ENCODE measurements at regions not wholly inside any gene's neighbourhood (a gene's known extent, or its start where the extent isn't known, plus 50 kb on each side); places are given as distances from the start of the nearest gene placed in this dataset.

DNA sequence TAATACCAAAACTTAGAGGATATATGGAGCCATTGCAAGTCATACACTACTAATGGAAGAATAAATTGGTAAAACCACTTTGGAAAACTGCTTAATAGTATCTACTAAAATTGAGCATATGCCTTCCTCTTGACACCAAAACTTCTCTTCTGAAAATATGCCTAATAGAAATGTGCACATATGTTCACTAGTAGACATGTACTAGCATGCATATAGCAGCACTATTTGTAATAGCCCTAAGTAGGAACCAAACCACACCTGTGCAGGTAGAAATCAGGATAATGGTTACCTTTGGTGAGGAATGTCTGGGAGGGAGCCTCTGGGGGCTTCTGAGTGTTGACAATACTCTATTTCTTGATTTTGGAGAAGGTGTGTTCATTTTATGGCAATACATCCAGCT is 424.8 kb upstream of the BTBD3 start:
- TF ChIP-seq GATA3 (IDR thresholded peaks at IDR 0.05; ENCODE audit: low read depth, low read length) (no peak), GATA2 (IDR thresholded peaks at IDR 0.05; ENCODE audit: low read depth, low read length) (no peak)

GRCh38 chr20:11496380-11496779 is 421.3 kb upstream of the BTBD3 start:
- no peak; the same call in 1 of the 2 replicates for TF ChIP-seq GATA2 (IDR thresholded peaks at IDR 0.05; ENCODE audit: low read depth, low read length)
- no peak for TF ChIP-seq GATA3 (IDR thresholded peaks at IDR 0.05; ENCODE audit: low read depth, low read length)

DNA sequence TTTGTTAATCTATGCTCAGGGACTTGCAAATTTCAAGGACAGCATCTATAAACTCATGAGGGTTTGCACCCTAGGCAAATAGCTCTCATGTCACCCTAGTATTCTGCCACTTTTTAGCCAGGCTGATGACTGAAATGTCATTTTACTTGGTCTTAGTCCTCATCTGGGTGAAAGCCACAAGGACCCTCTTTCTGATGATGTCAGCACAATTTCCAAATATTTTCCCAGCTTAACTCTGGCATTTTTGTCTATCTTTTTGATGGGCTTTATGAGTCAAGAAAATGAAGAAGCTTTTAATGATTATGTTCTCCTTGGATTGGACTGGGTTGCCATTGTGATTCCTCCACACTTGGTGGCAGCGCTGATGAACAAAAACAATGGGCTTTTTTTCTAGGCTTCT is 420.1 kb upstream of the BTBD3 start:
- TF ChIP-seq GATA2 (IDR thresholded peaks at IDR 0.05; ENCODE audit: low read depth, low read length): no peak
- TF ChIP-seq GATA3 (IDR thresholded peaks at IDR 0.05; ENCODE audit: low read depth, low read length): no peak

DNA sequence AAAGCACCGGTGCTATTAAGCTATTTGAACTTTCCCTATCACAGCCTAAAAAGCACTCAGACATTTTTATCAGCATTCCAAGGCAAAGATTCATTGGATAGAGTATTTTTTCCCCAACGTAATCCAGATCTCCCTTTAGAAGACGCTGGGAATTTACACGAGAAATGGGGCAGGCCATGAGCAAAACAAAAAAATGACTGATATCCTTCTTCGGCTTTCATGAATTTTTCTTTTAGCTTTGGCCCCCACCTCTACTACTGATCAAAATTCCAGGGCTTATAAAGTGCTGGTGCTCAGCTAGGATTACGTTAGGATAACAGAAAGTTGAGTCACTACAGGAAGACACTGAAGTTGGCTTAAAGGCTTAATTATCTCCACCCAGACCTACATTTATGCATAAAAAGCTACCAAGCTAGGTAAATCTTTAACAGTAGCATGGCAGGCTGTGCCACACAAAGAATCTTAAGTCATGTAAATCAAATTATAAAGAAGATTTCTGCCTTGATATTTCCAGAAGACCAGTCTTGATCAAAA is 418.5 kb upstream of the BTBD3 start:
- no peak for TF ChIP-seq GATA2 (IDR thresholded peaks at IDR 0.05; ENCODE audit: low read depth, low read length)
- no peak for TF ChIP-seq GATA3 (IDR thresholded peaks at IDR 0.05; ENCODE audit: low read depth, low read length)

DNA sequence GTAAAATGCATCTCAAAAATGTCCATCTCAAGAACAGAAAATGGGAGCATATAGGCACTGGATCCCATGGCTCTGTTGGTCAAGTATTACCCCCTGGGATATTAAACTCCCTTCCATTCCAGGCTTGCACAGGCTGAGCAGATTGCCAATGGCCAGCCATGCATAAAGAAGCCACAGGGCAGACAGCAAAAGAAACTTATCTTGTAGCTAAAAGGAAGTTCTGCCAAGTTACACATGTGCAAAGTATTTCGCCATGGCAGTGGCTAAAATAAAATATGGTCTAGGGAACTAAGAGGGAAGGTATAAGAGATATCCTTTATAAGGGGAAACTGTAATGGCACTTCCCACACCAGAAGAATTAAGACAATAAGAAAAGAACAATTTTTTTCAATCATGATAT is 415.6 kb upstream of the BTBD3 start:
- TF ChIP-seq GATA3 (IDR thresholded peaks at IDR 0.05; ENCODE audit: low read depth, low read length): no peak
- no peak for TF ChIP-seq GATA2 (IDR thresholded peaks at IDR 0.05; ENCODE audit: low read depth, low read length)

GRCh38 chr20:11502671-11503070 is 415.0 kb upstream of the BTBD3 start:
- TF ChIP-seq GATA2 (IDR thresholded peaks at IDR 0.05; ENCODE audit: low read depth, low read length) (no peak), GATA3 (IDR thresholded peaks at IDR 0.05; ENCODE audit: low read depth, low read length) (no peak)

DNA sequence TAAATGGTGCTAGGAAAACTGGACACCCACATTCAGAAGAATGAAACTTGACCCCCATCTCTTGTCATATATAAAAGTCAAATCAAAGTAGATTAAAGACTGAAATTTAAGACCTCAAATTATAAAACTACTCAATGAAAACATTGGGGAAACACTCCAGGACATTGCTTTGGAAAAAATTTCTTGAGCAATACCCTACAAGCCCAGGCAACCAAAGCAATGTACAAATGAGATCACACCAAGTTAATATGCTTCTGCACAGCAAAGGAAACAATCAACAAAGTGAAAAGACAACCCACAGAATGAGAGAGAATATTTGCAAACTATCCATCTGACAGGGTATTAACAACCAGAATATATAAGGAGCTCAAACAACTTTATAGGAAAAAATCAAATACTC is 407.9 kb upstream of the BTBD3 start:
- no peak for TF ChIP-seq GATA3 (IDR thresholded peaks at IDR 0.05; ENCODE audit: low read depth, low read length)
- TF ChIP-seq GATA2 (IDR thresholded peaks at IDR 0.05; ENCODE audit: low read depth, low read length): no peak

DNA sequence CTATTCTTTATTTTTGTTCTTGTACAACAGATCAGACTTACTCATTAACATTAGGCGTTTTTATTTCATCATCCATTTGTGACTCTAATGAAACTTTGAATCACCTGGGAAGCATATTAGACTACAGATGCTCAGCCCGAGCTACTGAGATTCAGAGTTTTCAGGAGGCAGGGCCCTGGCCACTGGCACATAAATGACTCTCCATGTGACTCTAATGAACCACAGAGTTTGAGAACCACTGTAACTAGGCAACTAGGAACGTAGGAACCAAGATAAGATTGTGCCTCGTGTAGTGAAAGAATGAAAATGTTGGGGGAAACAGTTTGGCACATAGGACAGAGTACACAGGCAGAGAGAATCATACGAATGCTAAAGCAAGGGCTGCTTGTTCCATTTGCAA is 405.9 kb upstream of the BTBD3 start:
- TF ChIP-seq GATA2 (IDR thresholded peaks at IDR 0.05; ENCODE audit: low read depth, low read length) (no peak), GATA3 (IDR thresholded peaks at IDR 0.05; ENCODE audit: low read depth, low read length) (no peak)

- TF ChIP-seq GATA2 (IDR thresholded peaks at IDR 0.05; ENCODE audit: low read depth, low read length) (no peak), GATA3 (IDR thresholded peaks at IDR 0.05; ENCODE audit: low read depth, low read length) (no peak)
These were observed 401.2 kb upstream of the BTBD3 start for GRCh38 chr20:11516448-11516847.

DNA sequence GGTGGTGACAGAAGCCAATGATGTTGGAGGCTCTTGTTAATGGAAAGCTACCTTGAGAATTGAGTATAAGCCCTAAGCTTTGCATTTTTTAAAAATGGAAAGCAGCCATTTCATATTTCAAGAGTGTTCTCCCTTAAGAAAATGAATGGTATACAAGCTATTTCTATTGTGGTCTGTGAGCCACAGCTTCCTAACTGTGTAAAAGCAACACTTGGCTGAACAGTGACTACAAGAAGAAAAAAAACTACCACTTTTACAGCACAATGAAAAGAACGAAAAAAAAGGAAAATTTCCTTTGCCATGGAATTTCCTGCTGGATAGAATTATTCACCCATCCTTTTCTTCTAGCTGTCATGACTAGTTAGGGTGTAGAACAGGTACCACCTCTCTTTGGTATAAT is 397.1 kb upstream of the BTBD3 start:
- TF ChIP-seq GATA2 (IDR thresholded peaks at IDR 0.05; ENCODE audit: low read depth, low read length) (no peak), GATA3 (IDR thresholded peaks at IDR 0.05; ENCODE audit: low read depth, low read length) (no peak)

DNA sequence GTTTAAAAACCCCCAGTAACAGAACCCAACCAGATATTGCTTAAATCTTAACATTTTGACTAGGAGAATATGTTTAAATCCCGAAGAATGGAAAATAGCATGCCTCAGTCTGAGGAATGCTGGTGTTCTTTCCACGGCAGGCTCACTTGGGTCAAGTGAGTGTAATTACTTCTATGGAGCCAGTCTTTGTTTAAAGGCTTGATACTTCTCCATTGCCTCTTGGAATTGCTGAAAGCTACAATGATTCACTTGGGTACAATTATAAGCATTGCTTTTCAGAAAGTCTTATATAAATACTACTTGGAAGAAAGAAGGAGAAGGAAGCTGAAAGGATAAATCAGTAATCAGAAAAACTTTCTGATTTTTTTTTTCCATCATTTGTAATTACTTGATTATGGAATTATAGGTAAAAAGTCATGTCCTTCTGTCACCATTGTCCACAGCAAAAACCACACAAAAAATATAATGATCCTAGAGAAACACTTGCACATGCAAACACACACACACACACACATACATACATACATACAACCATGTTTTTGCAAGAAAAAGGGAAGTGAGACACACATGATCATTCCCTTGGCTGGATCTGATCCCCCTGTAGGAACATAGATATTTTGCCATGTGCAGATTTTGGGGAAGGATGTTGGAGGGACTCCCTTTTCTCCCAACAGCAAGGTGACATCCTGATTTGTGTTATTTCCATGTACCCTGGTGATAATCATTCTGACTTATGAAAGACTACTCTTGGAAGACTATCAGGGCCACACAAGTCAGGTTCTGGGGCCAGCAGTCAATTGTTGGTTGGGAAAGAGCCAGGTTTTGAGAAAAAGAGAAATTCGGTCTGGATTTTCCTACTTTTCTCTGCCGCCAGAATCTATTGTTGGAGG is 396.0 kb upstream of the BTBD3 start:
- no peak for TF ChIP-seq GATA3 (IDR thresholded peaks at IDR 0.05; ENCODE audit: low read depth, low read length)
- TF ChIP-seq GATA2 (IDR thresholded peaks at IDR 0.05; ENCODE audit: low read depth, low read length): no peak

DNA sequence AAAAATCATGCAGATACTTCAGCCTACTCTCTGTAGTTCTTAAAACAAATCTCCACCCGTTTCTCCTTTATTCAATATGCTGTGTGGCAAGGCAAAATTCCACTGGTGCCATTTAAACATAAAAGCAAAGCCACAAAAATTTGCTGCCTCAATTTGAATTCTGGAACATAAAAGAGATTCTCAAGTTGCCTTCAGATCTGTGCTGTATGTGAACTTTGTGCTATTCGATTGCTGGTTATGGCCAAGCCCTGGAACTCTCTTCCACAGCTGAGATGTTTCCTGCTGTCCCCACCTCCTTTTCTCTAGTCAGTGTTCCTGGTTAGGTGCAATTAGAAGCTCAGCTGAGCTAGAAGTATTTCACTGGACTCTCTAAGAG is 395.3 kb upstream of the BTBD3 start:
- TF ChIP-seq GATA3 (IDR thresholded peaks at IDR 0.05; ENCODE audit: low read depth, low read length): no peak
- no peak for TF ChIP-seq GATA2 (IDR thresholded peaks at IDR 0.05; ENCODE audit: low read depth, low read length)

DNA sequence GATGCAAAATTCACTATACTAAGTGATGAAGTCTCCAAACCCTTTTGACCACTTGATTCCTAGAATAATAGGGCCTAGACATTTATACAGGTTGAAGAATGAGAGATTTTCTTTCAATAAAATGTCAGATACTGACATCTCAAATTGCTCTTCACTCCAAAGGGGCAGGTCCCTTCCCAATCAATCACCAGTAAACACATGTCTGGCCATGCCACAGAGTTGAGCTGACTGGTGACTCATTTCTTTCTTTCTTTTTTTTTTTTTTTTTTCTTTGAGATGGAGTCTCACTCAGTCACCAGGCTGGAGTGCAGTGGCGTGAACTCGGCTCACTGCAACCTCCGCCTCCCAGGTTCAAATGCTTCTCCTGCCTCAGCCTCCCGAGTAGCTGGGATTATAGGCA is 388.6 kb upstream of the BTBD3 start:
- TF ChIP-seq GATA3 (IDR thresholded peaks at IDR 0.05; ENCODE audit: low read depth, low read length): no peak
- no peak for TF ChIP-seq GATA2 (IDR thresholded peaks at IDR 0.05; ENCODE audit: low read depth, low read length)

- TF ChIP-seq GATA2 (IDR thresholded peaks at IDR 0.05; ENCODE audit: low read depth, low read length): no peak
- TF ChIP-seq GATA3 (IDR thresholded peaks at IDR 0.05; ENCODE audit: low read depth, low read length): no peak
These were observed 380.7 kb upstream of the BTBD3 start for GRCh38 chr20:11537032-11537431.

DNA sequence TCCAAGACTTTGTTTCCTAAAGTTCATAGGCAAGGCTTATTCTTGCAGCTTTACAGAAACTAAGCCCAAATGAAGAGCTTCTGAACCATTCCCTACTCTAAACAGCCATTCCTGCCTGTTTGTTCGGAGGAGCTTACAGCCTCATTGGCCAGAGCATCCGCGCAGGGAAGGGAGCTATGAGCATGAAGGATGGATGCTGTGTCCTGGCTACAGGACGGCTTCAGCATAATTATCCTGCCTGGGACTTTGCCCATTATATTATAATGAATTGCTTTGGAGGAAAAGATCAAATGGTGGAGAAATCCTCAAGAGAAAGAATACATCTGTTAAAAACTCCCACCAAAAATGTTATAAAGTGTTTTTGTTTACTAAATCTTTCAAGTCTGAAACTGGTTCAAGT is 378.2 kb upstream of the BTBD3 start:
- TF ChIP-seq GATA3 (IDR thresholded peaks at IDR 0.05; ENCODE audit: low read depth, low read length) (no peak), GATA2 (IDR thresholded peaks at IDR 0.05; ENCODE audit: low read depth, low read length) (no peak)

Data from SH-SY5Y (cell line).